ENCODE measurements at regions not wholly inside any gene's neighbourhood (a gene's known extent, or its start where the extent isn't known, plus 50 kb on each side); places are given as distances from the start of the nearest gene placed in this dataset.

GRCh38 chr12:13744561-13744960 is 236.8 kb downstream of the GRIN2B start:
- DNase-seq (ENCODE audit: low read depth), result no peak
- TF ChIP-seq CTCF (conservative IDR thresholded peaks at IDR 0.05; ENCODE audit: low read depth, low read length), result no peak
- no peak overlapping the region for H3K4me3 ChIP-seq (ENCODE audit: low read length)

GRCh38 chr12:13740149-13740545 is 241.3 kb downstream of the GRIN2B start:
- no peak for TF ChIP-seq CTCF (conservative IDR thresholded peaks at IDR 0.05; ENCODE audit: low read depth, low read length)
- no peak overlapping the region for H3K4me3 ChIP-seq (ENCODE audit: low read length)
- DNase-seq (ENCODE audit: low read depth), result no peak

GRCh38 chr12:13735734-13736133 is 245.7 kb downstream of the GRIN2B start:
- TF ChIP-seq CTCF (conservative IDR thresholded peaks at IDR 0.05; ENCODE audit: low read depth, low read length), result no peak
- no peak for DNase-seq (ENCODE audit: low read depth)
- no peak overlapping the region for H3K4me3 ChIP-seq (ENCODE audit: low read length)

- no peak for TF ChIP-seq CTCF (conservative IDR thresholded peaks at IDR 0.05; ENCODE audit: low read depth, low read length)
- DNase-seq (ENCODE audit: low read depth), result no peak
- H3K4me3 ChIP-seq (ENCODE audit: low read length), result no peak overlapping the region
Measured at GRCh38 chr12:13734584-13735152, 246.7 kb downstream of the GRIN2B start.

GRCh38 chr12:13727707-13728195 is 253.7 kb downstream of the GRIN2B start:
- peak; percentile 33 for DNase-seq (ENCODE audit: low read depth)
- no peak overlapping the region for H3K4me3 ChIP-seq (ENCODE audit: low read length)
- no peak for TF ChIP-seq CTCF (conservative IDR thresholded peaks at IDR 0.05; ENCODE audit: low read depth, low read length)

- TF ChIP-seq CTCF (conservative IDR thresholded peaks at IDR 0.05; ENCODE audit: low read depth, low read length), result no peak
- H3K4me3 ChIP-seq (ENCODE audit: low read length), result no peak overlapping the region
- DNase-seq (ENCODE audit: low read depth), result no peak
Measured at GRCh38 chr12:13725049-13725448, 256.4 kb downstream of the GRIN2B start.

- no peak for TF ChIP-seq CTCF (conservative IDR thresholded peaks at IDR 0.05; ENCODE audit: low read depth, low read length)
- no peak overlapping the region for H3K4me3 ChIP-seq (ENCODE audit: low read length)
- DNase-seq (ENCODE audit: low read depth), result no peak
Measured at GRCh38 chr12:13724136-13724535, 257.3 kb downstream of the GRIN2B start.
